ENCODE measurements at regions not wholly inside any gene's neighbourhood (a gene's known extent, or its start where the extent isn't known, plus 50 kb on each side); places are given as distances from the start of the nearest gene placed in this dataset.

DNA sequence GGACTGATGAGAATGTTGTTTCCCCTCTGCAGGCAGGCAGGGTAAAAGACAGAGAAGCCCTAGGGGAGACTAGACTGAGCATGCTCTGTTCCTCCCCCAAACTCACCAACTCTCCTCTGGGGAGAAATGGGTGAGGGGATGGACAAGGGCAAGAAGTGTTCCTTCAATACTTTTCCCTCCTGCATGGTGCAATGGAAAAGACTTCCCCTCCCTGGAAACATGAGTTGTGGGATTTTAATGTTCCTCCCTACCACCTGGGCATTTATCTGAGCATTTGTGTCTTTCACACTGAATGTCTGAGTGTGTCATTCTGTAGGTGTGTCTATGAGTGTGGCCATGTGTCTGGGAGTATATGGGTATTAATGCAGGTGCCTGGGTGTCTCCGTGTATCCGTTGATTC, 275.7 kb downstream of the C1orf94 start:
- H3K27ac Mint-ChIP-seq: no peak overlapping the region
- H3K36me3 Mint-ChIP-seq: no peaks in the 10 kb centered on the region
- no peak overlapping the region for H3K4me3 Mint-ChIP-seq
- no peak for TF ChIP-seq CTCF (IDR thresholded peaks at IDR 0.05; ENCODE audit: unreplicated experiment)
- H3K27me3 Mint-ChIP-seq (ENCODE audit: low read depth): peaks cover 33% of the 10 kb centered on the region
- H3K9me3 Mint-ChIP-seq: no peaks in the 10 kb centered on the region
- H3K4me1 Mint-ChIP-seq: no peaks in the 10 kb centered on the region
- no peak for DNase-seq (ENCODE audit: low spot score in 2 of 2, unreplicated experiment in 2 of 2)

DNA sequence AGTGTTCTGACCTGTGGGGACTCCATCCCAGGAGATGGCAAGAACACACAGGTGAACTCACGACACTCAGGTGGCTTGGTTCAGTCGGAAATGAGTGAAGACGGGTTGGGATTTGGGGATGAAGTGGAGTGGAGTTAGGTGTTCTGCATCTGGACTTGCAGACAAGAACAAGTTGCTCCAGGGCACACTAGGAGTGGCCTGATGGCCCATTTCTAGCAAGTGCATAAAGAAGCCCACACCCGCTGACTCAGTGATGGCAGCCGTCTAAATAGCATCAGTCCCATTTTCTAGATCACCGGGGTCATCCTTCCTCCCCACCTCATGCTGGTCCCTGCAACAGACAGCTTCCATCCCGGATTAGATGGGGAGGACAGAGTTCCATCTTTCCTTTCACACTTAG, 278.4 kb downstream of the C1orf94 start:
- Mint-ChIP-seq H3K9me3 (no peaks in the 10 kb centered on the region), H3K27ac (no peak overlapping the region), H3K27me3 (ENCODE audit: low read depth) (peaks cover 30% of the 10 kb centered on the region), H3K4me1 (no peaks in the 10 kb centered on the region), H3K36me3 (no peaks in the 10 kb centered on the region), H3K4me3 (no peak overlapping the region)
- no peak for DNase-seq (ENCODE audit: low spot score in 2 of 2, unreplicated experiment in 2 of 2)
- no peak for TF ChIP-seq CTCF (IDR thresholded peaks at IDR 0.05; ENCODE audit: unreplicated experiment)

DNA sequence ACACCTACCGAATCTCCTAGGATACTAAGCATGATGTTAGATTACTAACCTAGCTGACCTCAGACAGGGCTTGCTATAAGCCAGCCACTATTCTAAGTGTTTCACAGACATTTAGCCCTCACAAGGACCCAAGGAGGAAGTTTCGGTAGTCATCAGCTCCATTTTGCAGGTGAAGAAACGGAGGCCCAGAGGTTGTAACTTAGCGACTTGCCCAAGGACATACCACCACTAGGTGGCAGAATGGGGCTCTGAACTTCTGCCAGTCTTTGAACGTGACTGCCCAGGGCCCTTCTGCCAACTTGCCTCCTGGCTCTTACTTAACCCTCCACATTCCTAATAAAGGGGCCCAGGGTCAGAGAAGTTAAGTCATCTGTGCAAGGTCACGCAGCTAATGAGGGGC, 283.5 kb downstream of the C1orf94 start:
- Mint-ChIP-seq H3K36me3 (no peaks in the 10 kb centered on the region), H3K9me3 (no peaks in the 10 kb centered on the region), H3K27me3 (ENCODE audit: low read depth) (peaks cover 26% of the 10 kb centered on the region), H3K27ac (no peak overlapping the region), H3K4me3 (no peak overlapping the region), H3K4me1 (no peaks in the 10 kb centered on the region)
- peak; percentile 67 for TF ChIP-seq CTCF (IDR thresholded peaks at IDR 0.05; ENCODE audit: unreplicated experiment)
- DNase-seq (ENCODE audit: low spot score in 2 of 2, unreplicated experiment in 2 of 2): peak in 1 of 2 experiments; percentile 45

- H3K27ac Mint-ChIP-seq: no peak overlapping the region
- no peaks in the 10 kb centered on the region for H3K9me3 Mint-ChIP-seq
- H3K36me3 Mint-ChIP-seq: no peaks in the 10 kb centered on the region
- no peak for TF ChIP-seq CTCF (IDR thresholded peaks at IDR 0.05; ENCODE audit: unreplicated experiment)
- no peaks in the 10 kb centered on the region for H3K4me1 Mint-ChIP-seq
- H3K27me3 Mint-ChIP-seq (ENCODE audit: low read depth): peaks cover 54% of the 10 kb centered on the region
- DNase-seq (ENCODE audit: low spot score in 2 of 2, unreplicated experiment in 2 of 2): no peak
- no peak overlapping the region for H3K4me3 Mint-ChIP-seq
Observed at GRCh38 chr1:34470401-34470800, 284.4 kb upstream of the GJB5 start.

- no peaks in the 10 kb centered on the region for H3K36me3 Mint-ChIP-seq
- H3K4me1 Mint-ChIP-seq: no peaks in the 10 kb centered on the region
- H3K27me3 Mint-ChIP-seq (ENCODE audit: low read depth): peaks cover 30% of the 10 kb centered on the region
- no peaks in the 10 kb centered on the region for H3K9me3 Mint-ChIP-seq
- no peak for TF ChIP-seq CTCF (IDR thresholded peaks at IDR 0.05; ENCODE audit: unreplicated experiment)
- no peak for DNase-seq (ENCODE audit: low spot score in 2 of 2, unreplicated experiment in 2 of 2)
- H3K4me3 Mint-ChIP-seq: no peak overlapping the region
- no peak overlapping the region for H3K27ac Mint-ChIP-seq
Observed at GRCh38 chr1:34474566-34474965, 280.3 kb upstream of the GJB5 start.

DNA sequence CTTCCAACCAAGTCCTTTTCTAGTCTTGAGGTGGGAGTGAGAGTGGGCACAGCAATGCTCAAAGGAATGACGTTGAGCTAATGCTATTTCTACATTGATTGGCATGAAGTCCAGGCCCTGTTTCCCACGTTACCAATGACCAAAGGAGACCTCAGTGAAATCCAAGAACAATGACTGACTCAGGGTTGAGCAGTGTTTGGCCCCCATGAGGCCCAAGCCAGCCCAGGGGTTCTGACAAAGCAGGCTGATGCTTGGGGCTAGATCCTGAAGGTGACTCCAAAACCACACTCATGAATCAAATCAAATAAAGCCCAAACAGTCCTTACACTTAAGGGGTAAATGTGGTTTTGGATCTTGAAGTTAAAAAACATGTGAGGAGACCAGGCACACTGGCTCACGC, 278.5 kb upstream of the GJB5 start:
- Mint-ChIP-seq H3K9me3 (peaks cover 5% of the 10 kb centered on the region), H3K36me3 (no peaks in the 10 kb centered on the region), H3K27ac (no peak overlapping the region), H3K4me3 (no peak overlapping the region), H3K4me1 (no peaks in the 10 kb centered on the region), H3K27me3 (ENCODE audit: low read depth) (peaks cover 19% of the 10 kb centered on the region)
- TF ChIP-seq CTCF (IDR thresholded peaks at IDR 0.05; ENCODE audit: unreplicated experiment): no peak
- no peak for DNase-seq (ENCODE audit: low spot score in 2 of 2, unreplicated experiment in 2 of 2)

All from mesothelial cell of epicardium (in vitro differentiated cells).